SK-N-SH (cell line): ENCODE measurements at regions not wholly inside any gene's neighbourhood (a gene's known extent, or its start where the extent isn't known, plus 50 kb on each side); places are given as distances from the start of the nearest gene placed in this dataset.

Experiments used
- CTCF ChIA-PET: fragments of 300-600, 350-600 bp; formaldehyde crosslinking; extraction: SDS; loops from one replicate; lab custom pipeline; 2021; lab: Yijun Ruan, JAX
- POLR2A ChIA-PET: fragments of 350-600 bp; sonication (Branson Sonifier 250); formaldehyde crosslinking; extraction: SDS; loops from one replicate; lab custom pipeline; 2020; ENCODE audit warnings: antibody characterized with exemption, inconsistent platforms; lab: Yijun Ruan, JAX
- DNase-seq: peaks from one replicate; pipeline ENCODE4 v3.0.0; 2012
- H2AFZ ChIP-seq: fragments of 200-600 bp; sonication (generic); 2 replicates; pipeline ENCODE4 v1.8.1; 2016; ENCODE audit warnings: antibody characterized with exemption, mild to moderate bottlenecking, low read depth
- H3F3A ChIP-seq: fragments of 200-600 bp; sonication (generic); replicated peaks from 2 replicates; pipeline ENCODE3; 2016; ENCODE audit warnings: antibody characterized with exemption, mild to moderate bottlenecking; ENCODE audit not compliant: insufficient read depth
- H3K27ac ChIP-seq, 2 experiments: fragments of 200-500 bp in 1 of 2; fragments of 200-600 bp in 1 of 2; sonication (Bioruptor generic) in 1 of 2; sonication (generic), shearing (Covaris generic) in 1 of 2; 2 replicates each; pipeline versions ENCODE4 v1.5.1 to v1.6.1; 2014 to 2016; ENCODE audit warnings: low read depth in 2 of 2, inconsistent platforms in 1 of 2, low read length in 1 of 2, mild to moderate bottlenecking in 1 of 2, mixed read lengths in 1 of 2
- H3K27me3 ChIP-seq: fragments of 200-600 bp; sonication (generic), shearing (Covaris generic); 2 replicates; pipeline ENCODE4 v1.6.1; 2016; ENCODE audit warnings: mixed run types; ENCODE audit not compliant: insufficient read depth
- H3K36me3 ChIP-seq, 2 experiments: fragments of 200-500 bp in 1 of 2; fragments of 200-600 bp in 1 of 2; sonication (Bioruptor generic) in 1 of 2; sonication (generic) in 1 of 2; replicated peaks in 1 of 2; 2 replicates each; pipeline versions ENCODE3 to v1.5.1; 2014 to 2016; ENCODE audit warnings: low read length in 1 of 2, mild to moderate bottlenecking in 1 of 2; ENCODE audit not compliant: insufficient read depth in 2 of 2, control insufficient read depth in 1 of 2
- H3K4me1 ChIP-seq, 2 experiments: fragments of 200-500 bp in 1 of 2; fragments of 200-600 bp in 1 of 2; sonication (Bioruptor generic) in 1 of 2; sonication (generic), shearing (Covaris generic) in 1 of 2; 2 replicates each; pipeline versions ENCODE4 v1.5.1 to v1.6.1; 2014 to 2016; ENCODE audit warnings: low read depth in 1 of 2, low read length in 1 of 2, mixed run types in 1 of 2; ENCODE audit not compliant: insufficient read depth in 2 of 2, control insufficient read depth in 1 of 2
- H3K4me2 ChIP-seq: fragments of 200-600 bp; sonication (generic), shearing (Covaris generic); 2 replicates; pipeline ENCODE4 v1.6.1; 2017; ENCODE audit warnings: mixed run types
- H3K4me3 ChIP-seq, 2 experiments: fragments of 200-500 bp in 1 of 2; fragments of 200-600 bp in 1 of 2; sonication (Bioruptor generic) in 1 of 2; sonication (generic), shearing (Covaris generic) in 1 of 2; 2 replicates each; pipeline versions ENCODE4 v1.5.1 to v1.8.1; 2014 to 2016; ENCODE audit warnings: low read depth in 2 of 2, inconsistent platforms in 1 of 2, low read length in 1 of 2, mild to moderate bottlenecking in 1 of 2, mixed read lengths in 1 of 2, moderate library complexity in 1 of 2
- H3K79me2 ChIP-seq: fragments of 200-600 bp; sonication (generic); 2 replicates; pipeline ENCODE4 v1.8.1; 2017; ENCODE audit warnings: mild to moderate bottlenecking; ENCODE audit not compliant: insufficient read depth
- H3K9ac ChIP-seq: fragments of 200-600 bp; sonication (generic); 2 replicates; pipeline ENCODE4 v1.6.1; 2017; ENCODE audit warnings: mixed run types
- H3K9me2 ChIP-seq: fragments of 200-600 bp; sonication (generic); 2 replicates; pipeline ENCODE4 v1.6.1; 2017; ENCODE audit warnings: mixed run types
- H3K9me3 ChIP-seq: fragments of 200-600 bp; sonication (generic); 2 replicates; pipeline ENCODE4 v1.6.1; 2017; ENCODE audit warnings: mixed run types, mild to moderate bottlenecking, moderate library complexity
- H4K20me1 ChIP-seq: fragments of 200-600 bp; sonication (generic); 2 replicates; pipeline ENCODE4 v1.6.1; 2017; ENCODE audit warnings: mild to moderate bottlenecking, mixed run types; ENCODE audit not compliant: insufficient read depth
- CHD2 ChIP-seq: fragments of 150-350 bp; IDR thresholded peaks from 2 replicates; pipeline ENCODE4 v1.6.1; 2018; ENCODE audit warnings: low read length; ENCODE audit not compliant: partially characterized antibody
- CTCF ChIP-seq: fragments of 200-600 bp; sonication (generic); IDR thresholded peaks from 2 replicates; pipeline ENCODE4 v1.6.1; 2017; ENCODE audit warnings: antibody characterized with exemption, mild to moderate bottlenecking, moderate library complexity
- EP300 ChIP-seq, 2 experiments: IDR thresholded peaks; 2 replicates each; pipeline versions ENCODE4 v1.4.0 to v1.6.1; 2012; ENCODE audit warnings: borderline replicate concordance in 1 of 2, low read depth in 1 of 2, low read length in 1 of 2
- NRF1 ChIP-seq: IDR thresholded peaks from 2 replicates; pipeline ENCODE4 v1.6.1; 2012; ENCODE audit warnings: low read depth, mild to moderate bottlenecking, low read length
- POLR2AphosphoS5 ChIP-seq: IDR thresholded peaks from 2 replicates; pipeline ENCODE4 v1.6.1; 2012; ENCODE audit warnings: low read depth, low read length
- RCOR1 ChIP-seq: fragments of 150-350 bp; IDR thresholded peaks from 2 replicates; pipeline ENCODE4 v1.6.1; 2017; ENCODE audit warnings: antibody characterized with exemption, low read length
- RFX5 ChIP-seq: IDR thresholded peaks from 2 replicates; pipeline ENCODE4 v1.6.1; 2012; ENCODE audit warnings: mild to moderate bottlenecking, improper control_type of control experiment, low read length
- SIN3A ChIP-seq: IDR thresholded peaks from 2 replicates; pipeline ENCODE4 v1.6.1; 2012; ENCODE audit warnings: low read depth, mild to moderate bottlenecking, low read length, moderate library complexity, borderline replicate concordance
- TCF12 ChIP-seq: IDR thresholded peaks from 2 replicates; pipeline ENCODE4 v1.4.0; 2012
- TEAD4 ChIP-seq: IDR thresholded peaks from 2 replicates; pipeline ENCODE4 v1.4.0; 2012; ENCODE audit warnings: mild to moderate bottlenecking, borderline replicate concordance; ENCODE audit not compliant: insufficient read depth
- YY1 ChIP-seq: IDR thresholded peaks from 2 replicates; pipeline ENCODE4 v1.4.0; 2012; ENCODE audit warnings: low read depth, mild to moderate bottlenecking
- WGBS: methylation state at CpG from one replicate; pipeline ENCODE4 v1.1.6; 2017; ENCODE audit warnings: low lambda C conversion rate; 5-methylcytosine and 5-hydroxymethylcytosine counted together

GRCh38 chr1:29842130-29842529 lies 605.8 kb downstream of the PTPRU start:
- Histone ChIP-seq H4K20me1 (no peaks in the 10 kb centered on the region), H2AFZ (no peak overlapping the region), H3K9me3 (0 out of 2 replicates have a peak, but pooled peaks cover 7% of the 10 kb centered on the region), H3K4me2 (no peak overlapping the region), H3K79me2 (no peaks in the 10 kb centered on the region), H3K4me1 (no peaks in the 10 kb centered on the region; a peak in 1 of 4 replicates), H3K27ac (no peak overlapping the region), H3K4me3 (no peak overlapping the region), H3F3A (no peaks in the 10 kb centered on the region), H3K36me3 (no peaks in the 10 kb centered on the region), H3K9ac (no peak overlapping the region), H3K9me2 (no peaks in the 10 kb centered on the region), H3K27me3 (no peaks in the 10 kb centered on the region)
- TF ChIP-seq SIN3A (no peak), CTCF (no peak), POLR2AphosphoS5 (no peak), TCF12 (no peak)
- 0% methylated on average over 1 of the region's 1 CpG for WGBS
- no peak for DNase-seq
- ChIA-PET CTCF (interaction anchor here (1.2 to 1.3 kb wide), 2 partner anchors 36 to 49 kb away, joined by 3 read pairs; no protein-coding TSS in a partner anchor), POLR2A (no interaction called here)

GRCh38 chr1:29839726-29840125 lies 603.4 kb downstream of the PTPRU start:
- Histone ChIP-seq H3K36me3 (no peaks in the 10 kb centered on the region), H3K4me1 (peaks cover 0 to 4% of the 10 kb centered on the region in 2 experiments; a peak in 1 of 4 replicates), H3F3A (no peaks in the 10 kb centered on the region), H3K27ac (no peak overlapping the region), H3K4me3 (no peak overlapping the region), H3K9me2 (no peaks in the 10 kb centered on the region), H3K9ac (no peak overlapping the region), H4K20me1 (no peaks in the 10 kb centered on the region), H3K27me3 (no peaks in the 10 kb centered on the region), H2AFZ (no peak overlapping the region), H3K9me3 (0 out of 2 replicates have a peak, but pooled peaks cover 7% of the 10 kb centered on the region), H3K79me2 (no peaks in the 10 kb centered on the region), H3K4me2 (no peak overlapping the region)
- no peak for DNase-seq
- no peak for TF ChIP-seq EP300 (IDR thresholded peaks at IDR 0.05; ENCODE audit: borderline replicate concordance in 1 of 2, low read depth in 1 of 2, low read length in 1 of 2)
- TF ChIP-seq CHD2 = no peak
- no peak for TF ChIP-seq TEAD4
- TF ChIP-seq NRF1 = no peak
- no peak for TF ChIP-seq RCOR1
- TF ChIP-seq YY1 = no peak
- no peak for TF ChIP-seq RFX5
- ChIA-PET POLR2A (no interaction called here), CTCF (interaction anchor here (2.9 to 3.8 kb wide), 2 partner anchors 9 to 46 kb away, joined by 15 to 16 read pairs; no protein-coding TSS in a partner anchor)
- 28% methylated on average over 4 of the region's 4 CpGs for WGBS
